Prostate gland (tissue), 2 donors: ENCODE measurements at regions not wholly inside any gene's neighbourhood (a gene's known extent, or its start where the extent isn't known, plus 50 kb on each side); places are given as distances from the start of the nearest gene placed in this dataset.

ENCODE experiments used
- POLR2AphosphoS5 ChIP-seq: sonication (generic); formaldehyde crosslinking; IDR thresholded peaks from one replicate; pipeline ENCODE4 v1.6.1; 2017; ENCODE audit warnings: antibody characterized with exemption
- TF ChIP-seq, protein P1 (sequence below), 4 experiments: fragments of 200-600 bp in 2 of 4; fragments of 450-650 bp in 2 of 4; sonication (generic) in 2 of 4; IDR thresholded peaks; 1 replicate in 3 of 4; 2 replicates in 1 of 4; pipeline ENCODE4 v1.5.1; 2016 to 2019; ENCODE audit warnings: antibody characterized with exemption in 4 of 4, mild to moderate bottlenecking in 2 of 4, moderate library complexity in 2 of 4

- TF ChIP-seq, protein P1, sequence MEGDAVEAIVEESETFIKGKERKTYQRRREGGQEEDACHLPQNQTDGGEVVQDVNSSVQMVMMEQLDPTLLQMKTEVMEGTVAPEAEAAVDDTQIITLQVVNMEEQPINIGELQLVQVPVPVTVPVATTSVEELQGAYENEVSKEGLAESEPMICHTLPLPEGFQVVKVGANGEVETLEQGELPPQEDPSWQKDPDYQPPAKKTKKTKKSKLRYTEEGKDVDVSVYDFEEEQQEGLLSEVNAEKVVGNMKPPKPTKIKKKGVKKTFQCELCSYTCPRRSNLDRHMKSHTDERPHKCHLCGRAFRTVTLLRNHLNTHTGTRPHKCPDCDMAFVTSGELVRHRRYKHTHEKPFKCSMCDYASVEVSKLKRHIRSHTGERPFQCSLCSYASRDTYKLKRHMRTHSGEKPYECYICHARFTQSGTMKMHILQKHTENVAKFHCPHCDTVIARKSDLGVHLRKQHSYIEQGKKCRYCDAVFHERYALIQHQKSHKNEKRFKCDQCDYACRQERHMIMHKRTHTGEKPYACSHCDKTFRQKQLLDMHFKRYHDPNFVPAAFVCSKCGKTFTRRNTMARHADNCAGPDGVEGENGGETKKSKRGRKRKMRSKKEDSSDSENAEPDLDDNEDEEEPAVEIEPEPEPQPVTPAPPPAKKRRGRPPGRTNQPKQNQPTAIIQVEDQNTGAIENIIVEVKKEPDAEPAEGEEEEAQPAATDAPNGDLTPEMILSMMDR (IDR thresholded peaks at IDR 0.05), result no peak
- no peak for TF ChIP-seq POLR2AphosphoS5
Measured at GRCh38 chr14:34164162-34164864, 213.4 kb upstream of the EGLN3 start.
